Hepatocyte (in vitro differentiated cells): ENCODE measurements at regions not wholly inside any gene's neighbourhood (a gene's known extent, or its start where the extent isn't known, plus 50 kb on each side); places are given as distances from the start of the nearest gene placed in this dataset.

Source experiments
- DNase-seq: peaks from one replicate; pipeline ENCODE4 v3.0.0-alpha.2; 2016; ENCODE audit warnings: low spot score
- H2AFZ ChIP-seq: fragments of 200-600 bp; sonication (generic); 2 replicates; pipeline ENCODE4 v1.6.0; 2016; ENCODE audit warnings: antibody characterized with exemption, mild to moderate bottlenecking
- H3K27ac ChIP-seq: fragments of 200-600 bp; sonication (generic); 2 replicates; pipeline ENCODE4 v1.5.1; 2016; ENCODE audit warnings: mild to moderate bottlenecking
- H3K27me3 ChIP-seq: fragments of 200-600 bp; sonication (generic); 2 replicates; pipeline ENCODE4 v1.6.1; 2016
- H3K36me3 ChIP-seq: fragments of 200-600 bp; sonication (generic); replicated peaks from 2 replicates; pipeline ENCODE4 v1.5.1; 2016; ENCODE audit warnings: low read depth; ENCODE audit not compliant: insufficient read depth
- H3K4me1 ChIP-seq: fragments of 200-600 bp; sonication (generic); 2 replicates; pipeline ENCODE4 v1.5.1; 2016; ENCODE audit warnings: mild to moderate bottlenecking, moderate library complexity; ENCODE audit not compliant: insufficient read depth
- H3K4me2 ChIP-seq: fragments of 200-600 bp; sonication (generic); 2 replicates; pipeline ENCODE4 v1.6.0; 2016
- H3K4me3 ChIP-seq: fragments of 200-600 bp; sonication (generic); 2 replicates; pipeline ENCODE4 v1.5.1; 2016; ENCODE audit warnings: mild to moderate bottlenecking
- H3K79me2 ChIP-seq: fragments of 200-600 bp; sonication (generic); 2 replicates; pipeline ENCODE4 v1.6.0; 2017; ENCODE audit warnings: mild to moderate bottlenecking
- H3K9me2 ChIP-seq: fragments of 200-600 bp; sonication (generic); replicated peaks from 2 replicates; pipeline ENCODE4 v1.6.0; 2017; ENCODE audit warnings: mild to moderate bottlenecking; ENCODE audit not compliant: insufficient read depth
- H3K9me3 ChIP-seq: fragments of 200-600 bp; sonication (generic); 2 replicates; pipeline ENCODE4 v1.5.1; 2016; ENCODE audit warnings: low read depth, mild to moderate bottlenecking
- H4K20me1 ChIP-seq: fragments of 200-600 bp; sonication (generic); 2 replicates; pipeline ENCODE4 v1.6.0; 2016; ENCODE audit warnings: mild to moderate bottlenecking; ENCODE audit not compliant: insufficient read depth, poor library complexity, severe bottlenecking
- CTCF ChIP-seq: fragments of 200-600 bp; sonication (generic); IDR thresholded peaks from 2 replicates; pipeline ENCODE4 v1.5.1; 2016; ENCODE audit warnings: antibody characterized with exemption, mild to moderate bottlenecking; ENCODE audit not compliant: poor library complexity
- EZH2 ChIP-seq: fragments of 200-600 bp; sonication (generic); IDR thresholded peaks from 2 replicates; pipeline ENCODE4 v1.6.1; 2016; ENCODE audit warnings: antibody characterized with exemption, mild to moderate bottlenecking, borderline replicate concordance
- EZH2phosphoT487 ChIP-seq: fragments of 200-600 bp; sonication (generic); IDR thresholded peaks from one replicate; pipeline ENCODE4 v1.6.1; 2018; ENCODE audit warnings: antibody characterized with exemption, mild to moderate bottlenecking, low read depth, moderate library complexity; ENCODE audit not compliant: unreplicated experiment, severe bottlenecking
- WGBS: methylation state at CpG from one replicate; pipeline ENCODE4 v1.1.6; 2016; ENCODE audit warnings: low lambda C conversion rate; ENCODE audit errors: missing lambda C conversion rate; 5-methylcytosine and 5-hydroxymethylcytosine counted together

- H3K9me2 ChIP-seq = no peaks in the 10 kb centered on the region
- no peaks in the 10 kb centered on the region for H3K9me3 ChIP-seq
- no peak overlapping the region for H2AFZ ChIP-seq
- no peak for DNase-seq
- peaks cover 32% of the 10 kb centered on the region for H3K4me1 ChIP-seq
- H3K4me3 ChIP-seq = no peak overlapping the region
- no peak overlapping the region for H3K4me2 ChIP-seq
- WGBS = 56% methylated on average over 4 of the region's 4 CpGs
- H3K36me3 ChIP-seq = no peaks in the 10 kb centered on the region
- H3K79me2 ChIP-seq = no peaks in the 10 kb centered on the region
- H3K27ac ChIP-seq = peak overlapping the region; percentile 7
- no peaks in the 10 kb centered on the region for H3K27me3 ChIP-seq
- no peaks in the 10 kb centered on the region for H4K20me1 ChIP-seq
- no peak for TF ChIP-seq EZH2phosphoT487
- no peak for TF ChIP-seq CTCF
- no peak for TF ChIP-seq EZH2
These were observed 169.7 kb upstream of the PHYHIPL start for GRCh38 chr10:59006511-59007306.

GRCh38 chr10:59007307-59008025, 169.0 kb upstream of the PHYHIPL start:
- Histone ChIP-seq H3K36me3 (no peaks in the 10 kb centered on the region), H3K4me3 (no peak overlapping the region), H2AFZ (no peak overlapping the region), H3K27ac (peak overlapping the region; percentile 7), H3K9me3 (no peaks in the 10 kb centered on the region), H3K4me2 (no peak overlapping the region), H3K9me2 (no peaks in the 10 kb centered on the region), H4K20me1 (no peaks in the 10 kb centered on the region), H3K27me3 (no peaks in the 10 kb centered on the region), H3K79me2 (no peaks in the 10 kb centered on the region), H3K4me1 (peaks cover 32% of the 10 kb centered on the region)
- WGBS = 84% methylated on average over 3 of the region's 3 CpGs
- no peak for DNase-seq
- TF ChIP-seq EZH2phosphoT487 (no peak), CTCF (no peak), EZH2 (no peak)

- no peaks in the 10 kb centered on the region for H4K20me1 ChIP-seq
- H3K27me3 ChIP-seq = no peaks in the 10 kb centered on the region
- no peak for TF ChIP-seq EZH2phosphoT487
- TF ChIP-seq EZH2 = no peak
- TF ChIP-seq CTCF = no peak
- peaks cover 27% of the 10 kb centered on the region for H3K4me1 ChIP-seq
- H3K9me2 ChIP-seq = no peaks in the 10 kb centered on the region
- H3K79me2 ChIP-seq = no peaks in the 10 kb centered on the region
- no peak for DNase-seq
- no peak overlapping the region for H2AFZ ChIP-seq
- WGBS = 76% methylated on average over 1 of the region's 1 CpG
- H3K4me2 ChIP-seq = no peak overlapping the region
- H3K4me3 ChIP-seq = no peak overlapping the region
- no peaks in the 10 kb centered on the region for H3K9me3 ChIP-seq
- no peaks in the 10 kb centered on the region for H3K36me3 ChIP-seq
- H3K27ac ChIP-seq = no peak overlapping the region
These were observed 168.0 kb upstream of the PHYHIPL start for GRCh38 chr10:59008452-59008851.
